ENCODE measurements at regions not wholly inside any gene's neighbourhood (a gene's known extent, or its start where the extent isn't known, plus 50 kb on each side); places are given as distances from the start of the nearest gene placed in this dataset.

GRCh38 chr1:70490153-70490552 lies 79.1 kb downstream of the CTH start:
- no peaks in the 10 kb centered on the region for H3K36me3 ChIP-seq (ENCODE audit: control insufficient read depth in 1 of 2, insufficient read depth in 2 of 2, low read length in 1 of 2)
- H3K4me1 ChIP-seq (ENCODE audit: control insufficient read depth in 1 of 2, insufficient read depth in 2 of 2, low read length in 2 of 2): no peaks in the 10 kb centered on the region
- no peak for ATAC-seq (ENCODE audit: low FRiP score)
- DNase-seq: no peak
- H3K27ac ChIP-seq (ENCODE audit: low read depth in 1 of 2, low read length in 2 of 2): no peak overlapping the region
- no peaks in the 10 kb centered on the region for H3K27me3 ChIP-seq (ENCODE audit: control insufficient read depth in 1 of 2, insufficient read depth in 2 of 2, low read length in 1 of 2)
- intact Hi-C loops (cut with DNase I): no loop called here
- H3K4me3 ChIP-seq (ENCODE audit: low read length in 2 of 2): no peak overlapping the region
- H3K9me3 ChIP-seq (ENCODE audit: control insufficient read depth, low read length): no peaks in the 10 kb centered on the region
- 93 to 94% methylated on average over 1 of the region's 1 CpG for WGBS, 2 donors

GRCh38 chr1:70495370-70495769 lies 84.3 kb downstream of the CTH start:
- H3K27ac ChIP-seq (ENCODE audit: low read depth in 1 of 2, low read length in 2 of 2): no peak overlapping the region
- no peak overlapping the region for H3K4me3 ChIP-seq (ENCODE audit: low read length in 2 of 2)
- WGBS, 2 donors: 80 to 87% methylated on average over 2 of the region's 2 CpGs
- no peaks in the 10 kb centered on the region for H3K4me1 ChIP-seq (ENCODE audit: control insufficient read depth in 1 of 2, insufficient read depth in 2 of 2, low read length in 2 of 2)
- no peaks in the 10 kb centered on the region for H3K9me3 ChIP-seq (ENCODE audit: control insufficient read depth, low read length)
- no peak for ATAC-seq (ENCODE audit: low FRiP score)
- no peaks in the 10 kb centered on the region for H3K36me3 ChIP-seq (ENCODE audit: control insufficient read depth in 1 of 2, insufficient read depth in 2 of 2, low read length in 1 of 2)
- H3K27me3 ChIP-seq (ENCODE audit: control insufficient read depth in 1 of 2, insufficient read depth in 2 of 2, low read length in 1 of 2): no peaks in the 10 kb centered on the region
- intact Hi-C loops (cut with DNase I): no loop called here
- DNase-seq: no peak

- H3K9me3 ChIP-seq (ENCODE audit: control insufficient read depth, low read length): no peaks in the 10 kb centered on the region
- 54% methylated on average over 2 of the region's 2 CpGs for WGBS, 2 donors
- DNase-seq (no peak), ATAC-seq (ENCODE audit: low FRiP score) (no peak)
- H3K27me3 ChIP-seq (ENCODE audit: control insufficient read depth in 1 of 2, insufficient read depth in 2 of 2, low read length in 1 of 2): no peaks in the 10 kb centered on the region
- intact Hi-C loops (cut with DNase I): no loop called here
- no peaks in the 10 kb centered on the region for H3K36me3 ChIP-seq (ENCODE audit: control insufficient read depth in 1 of 2, insufficient read depth in 2 of 2, low read length in 1 of 2)
- no peak overlapping the region for H3K4me3 ChIP-seq (ENCODE audit: low read length in 2 of 2)
- no peak overlapping the region for H3K27ac ChIP-seq (ENCODE audit: low read depth in 1 of 2, low read length in 2 of 2)
- H3K4me1 ChIP-seq (ENCODE audit: control insufficient read depth in 1 of 2, insufficient read depth in 2 of 2, low read length in 2 of 2): no peaks in the 10 kb centered on the region
Measured at GRCh38 chr1:70496181-70496580, 85.1 kb downstream of the CTH start.

- intact Hi-C loops (cut with DNase I): no loop called here
- no peaks in the 10 kb centered on the region for H3K27me3 ChIP-seq (ENCODE audit: control insufficient read depth in 1 of 2, insufficient read depth in 2 of 2, low read length in 1 of 2)
Measured at GRCh38 chr1:70497152-70497551, 86.1 kb downstream of the CTH start.

GRCh38 chr1:70498666-70499065 lies 87.6 kb downstream of the CTH start:
- Histone ChIP-seq H3K27me3 (ENCODE audit: control insufficient read depth in 1 of 2, insufficient read depth in 2 of 2, low read length in 1 of 2) (no peaks in the 10 kb centered on the region), H3K4me3 (ENCODE audit: low read length in 2 of 2) (no peak overlapping the region), H3K4me1 (ENCODE audit: control insufficient read depth in 1 of 2, insufficient read depth in 2 of 2, low read length in 2 of 2) (no peaks in the 10 kb centered on the region), H3K27ac (ENCODE audit: low read depth in 1 of 2, low read length in 2 of 2) (no peak overlapping the region), H3K36me3 (ENCODE audit: control insufficient read depth in 1 of 2, insufficient read depth in 2 of 2, low read length in 1 of 2) (no peaks in the 10 kb centered on the region), H3K9me3 (ENCODE audit: control insufficient read depth, low read length) (no peaks in the 10 kb centered on the region)
- intact Hi-C loops (cut with DNase I): no loop called here
- ATAC-seq (ENCODE audit: low FRiP score) (no peak), DNase-seq (no peak)
- 30 to 37% methylated on average over 2 of the region's 2 CpGs for WGBS, 2 donors

More at GRCh38 chr1:70497152-70497551, 86.1 kb downstream of the CTH start:
- no peaks in the 10 kb centered on the region for H3K36me3 ChIP-seq (ENCODE audit: control insufficient read depth in 1 of 2, insufficient read depth in 2 of 2, low read length in 1 of 2)
- no peak for DNase-seq
- no peaks in the 10 kb centered on the region for H3K4me1 ChIP-seq (ENCODE audit: control insufficient read depth in 1 of 2, insufficient read depth in 2 of 2, low read length in 2 of 2)
- H3K27ac ChIP-seq (ENCODE audit: low read depth in 1 of 2, low read length in 2 of 2): no peak overlapping the region
- no peaks in the 10 kb centered on the region for H3K9me3 ChIP-seq (ENCODE audit: control insufficient read depth, low read length)
- 32 to 51% methylated on average over 3 of the region's 3 CpGs for WGBS, 2 donors
- ATAC-seq (ENCODE audit: low FRiP score): no peak
- no peak overlapping the region for H3K4me3 ChIP-seq (ENCODE audit: low read length in 2 of 2)

GRCh38 chr1:70499695-70500094 lies 88.6 kb downstream of the CTH start:
- H3K27me3 ChIP-seq (ENCODE audit: control insufficient read depth in 1 of 2, insufficient read depth in 2 of 2, low read length in 1 of 2): no peaks in the 10 kb centered on the region
- no peak overlapping the region for H3K27ac ChIP-seq (ENCODE audit: low read depth in 1 of 2, low read length in 2 of 2)
- WGBS, 2 donors: 30 to 39% methylated on average over 1 of the region's 1 CpG
- H3K4me1 ChIP-seq (ENCODE audit: control insufficient read depth in 1 of 2, insufficient read depth in 2 of 2, low read length in 2 of 2): no peaks in the 10 kb centered on the region
- no peaks in the 10 kb centered on the region for H3K36me3 ChIP-seq (ENCODE audit: control insufficient read depth in 1 of 2, insufficient read depth in 2 of 2, low read length in 1 of 2)
- no peaks in the 10 kb centered on the region for H3K9me3 ChIP-seq (ENCODE audit: control insufficient read depth, low read length)
- no peak overlapping the region for H3K4me3 ChIP-seq (ENCODE audit: low read length in 2 of 2)
- ATAC-seq (ENCODE audit: low FRiP score) (no peak), DNase-seq (no peak)
- intact Hi-C loops (cut with DNase I): no loop called here

GRCh38 chr1:70503358-70503757 lies 92.3 kb downstream of the CTH start:
- H3K27me3 ChIP-seq (ENCODE audit: control insufficient read depth in 1 of 2, insufficient read depth in 2 of 2, low read length in 1 of 2): no peaks in the 10 kb centered on the region
- H3K36me3 ChIP-seq (ENCODE audit: control insufficient read depth in 1 of 2, insufficient read depth in 2 of 2, low read length in 1 of 2): no peaks in the 10 kb centered on the region
- WGBS, 2 donors: 91 to 94% methylated on average over 1 of the region's 1 CpG
- no peaks in the 10 kb centered on the region for H3K9me3 ChIP-seq (ENCODE audit: control insufficient read depth, low read length)
- no peak for DNase-seq
- H3K4me1 ChIP-seq (ENCODE audit: control insufficient read depth in 1 of 2, insufficient read depth in 2 of 2, low read length in 2 of 2): no peaks in the 10 kb centered on the region
- intact Hi-C loops (cut with DNase I): no loop called here
- no peak overlapping the region for H3K27ac ChIP-seq (ENCODE audit: low read depth in 1 of 2, low read length in 2 of 2)
- no peak overlapping the region for H3K4me3 ChIP-seq (ENCODE audit: low read length in 2 of 2)
- ATAC-seq (ENCODE audit: low FRiP score): no peak

- 83 to 88% methylated on average over 5 to 7 of the region's 7 CpGs for WGBS, 2 donors
- Histone ChIP-seq H3K36me3 (ENCODE audit: control insufficient read depth in 1 of 2, insufficient read depth in 2 of 2, low read length in 1 of 2) (no peaks in the 10 kb centered on the region), H3K4me3 (ENCODE audit: low read length in 2 of 2) (no peak overlapping the region), H3K27me3 (ENCODE audit: control insufficient read depth in 1 of 2, insufficient read depth in 2 of 2, low read length in 1 of 2) (no peaks in the 10 kb centered on the region), H3K4me1 (ENCODE audit: control insufficient read depth in 1 of 2, insufficient read depth in 2 of 2, low read length in 2 of 2) (no peaks in the 10 kb centered on the region), H3K27ac (ENCODE audit: low read depth in 1 of 2, low read length in 2 of 2) (no peak overlapping the region), H3K9me3 (ENCODE audit: control insufficient read depth, low read length) (no peaks in the 10 kb centered on the region)
- ATAC-seq (ENCODE audit: low FRiP score): no peak
- no peak for DNase-seq
- intact Hi-C loops (cut with DNase I): no loop called here
Measured at GRCh38 chr1:70504176-70504820, 93.2 kb downstream of the CTH start.

- Histone ChIP-seq H3K4me3 (ENCODE audit: low read length in 2 of 2) (no peak overlapping the region), H3K4me1 (ENCODE audit: control insufficient read depth in 1 of 2, insufficient read depth in 2 of 2, low read length in 2 of 2) (no peaks in the 10 kb centered on the region), H3K9me3 (ENCODE audit: control insufficient read depth, low read length) (no peaks in the 10 kb centered on the region), H3K36me3 (ENCODE audit: control insufficient read depth in 1 of 2, insufficient read depth in 2 of 2, low read length in 1 of 2) (no peaks in the 10 kb centered on the region), H3K27ac (ENCODE audit: low read depth in 1 of 2, low read length in 2 of 2) (no peak overlapping the region), H3K27me3 (ENCODE audit: control insufficient read depth in 1 of 2, insufficient read depth in 2 of 2, low read length in 1 of 2) (no peaks in the 10 kb centered on the region)
- DNase-seq: no peak
- intact Hi-C loops (cut with DNase I): loop anchor here in 1 of 2 donors (5.0 kb wide), 1 partner anchor 373 kb away; no protein-coding TSS in a partner anchor
- WGBS, 2 donors: 27 to 28% methylated on average over 2 of the region's 2 CpGs
- ATAC-seq (ENCODE audit: low FRiP score): no peak
Measured at GRCh38 chr1:70504821-70505193, 93.7 kb downstream of the CTH start.

All from aorta (tissue), 5 donors.